ENCODE measurements at regions not wholly inside any gene's neighbourhood (a gene's known extent, or its start where the extent isn't known, plus 50 kb on each side); places are given as distances from the start of the nearest gene placed in this dataset.

GRCh38 chr4:144288011-144288903 is 147.7 kb upstream of the GYPA start:
- Mint-ChIP-seq H3K4me3 (no peak overlapping the region), H3K27ac (no peak overlapping the region)
- DNase-seq = no peak

DNA sequence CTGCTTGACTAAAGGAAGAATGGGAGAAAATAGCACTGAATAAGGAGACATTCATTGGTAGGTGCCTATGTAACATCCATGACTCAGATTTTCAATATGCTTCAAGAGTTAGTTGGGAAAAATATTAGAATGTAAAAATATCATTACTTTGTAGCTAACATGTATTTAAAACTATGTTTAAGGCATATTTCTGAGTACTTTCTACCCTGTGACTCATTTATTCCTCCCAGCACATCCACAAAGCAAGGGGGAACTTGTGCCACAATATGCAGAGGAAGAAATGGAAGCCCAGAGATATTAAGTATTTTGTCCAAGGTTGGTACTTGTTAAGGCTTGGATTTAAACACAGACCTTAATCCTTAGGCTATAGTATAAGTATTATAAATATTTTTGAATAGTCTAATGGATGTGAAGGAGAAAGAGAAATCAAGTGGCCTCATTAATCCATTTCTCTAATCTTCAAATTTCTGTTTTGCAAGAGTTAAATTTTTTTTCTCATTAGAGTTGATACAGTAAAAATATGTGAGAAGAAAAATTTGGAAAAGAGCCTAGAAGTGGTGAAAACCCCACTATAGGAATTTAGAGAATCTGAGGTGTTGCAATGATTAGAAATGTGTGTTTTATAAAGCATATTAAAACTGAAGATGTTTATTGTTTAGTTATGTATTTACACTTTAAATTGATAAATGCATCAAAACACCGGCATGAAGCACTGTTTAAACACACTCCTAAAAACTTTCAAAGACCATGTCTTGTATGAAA is 149.3 kb upstream of the GYPA start:
- H3K36me3 Mint-ChIP-seq = no peaks in the 10 kb centered on the region
- DNase-seq = no peak
- H3K27ac Mint-ChIP-seq = no peak overlapping the region
- no peaks in the 10 kb centered on the region for H3K4me1 Mint-ChIP-seq
- peaks cover 0 to 5% (median 0%) of the 10 kb centered on the region in 6 donors for H3K9me3 Mint-ChIP-seq
- H3K4me3 Mint-ChIP-seq = no peak overlapping the region
- peaks cover 0 to 2% (median 0%) of the 10 kb centered on the region in 3 donors for H3K27me3 Mint-ChIP-seq (ENCODE audit: low read depth in 3 of 3)

More at GRCh38 chr4:144288011-144288903, 147.7 kb upstream of the GYPA start:
- Mint-ChIP-seq H3K27me3 (ENCODE audit: low read depth in 3 of 3) (no peaks in the 10 kb centered on the region), H3K9me3 (peaks cover 0 to 7% (median under 1%) of the 10 kb centered on the region in 6 donors), H3K36me3 (no peaks in the 10 kb centered on the region), H3K4me1 (no peaks in the 10 kb centered on the region)

GRCh38 chr4:144291164-144291563 is 150.6 kb upstream of the GYPA start:
- H3K27me3 Mint-ChIP-seq (ENCODE audit: low read depth in 3 of 3) = peaks cover 0 to 2% (median 0%) of the 10 kb centered on the region in 3 donors
- H3K27ac Mint-ChIP-seq = no peak overlapping the region
- no peaks in the 10 kb centered on the region for H3K36me3 Mint-ChIP-seq
- H3K9me3 Mint-ChIP-seq = peaks cover 0 to 3% (median 0%) of the 10 kb centered on the region in 6 donors
- H3K4me3 Mint-ChIP-seq = no peak overlapping the region
- no peak for DNase-seq
- no peaks in the 10 kb centered on the region for H3K4me1 Mint-ChIP-seq

DNA sequence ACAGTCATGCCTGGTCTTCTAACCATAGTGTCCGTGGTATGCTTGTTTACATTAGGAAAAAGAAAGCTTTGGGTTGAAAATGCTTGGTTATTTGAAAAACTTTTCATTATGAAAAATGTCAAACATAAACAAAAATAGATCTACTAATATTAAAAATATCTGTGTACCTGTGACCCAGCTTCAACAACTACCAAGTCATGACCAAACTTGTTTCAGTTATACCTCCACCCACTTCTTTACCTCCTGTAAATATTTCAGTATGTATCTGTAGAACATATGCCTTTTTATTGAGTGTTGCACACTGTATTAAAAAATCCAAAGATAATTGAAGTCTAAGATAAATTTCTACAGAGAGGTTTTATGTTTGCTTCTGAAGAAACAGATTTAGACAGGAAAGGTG is 153.7 kb upstream of the GYPA start:
- peaks cover 0 to 2% (median 0%) of the 10 kb centered on the region in 3 donors for H3K27me3 Mint-ChIP-seq (ENCODE audit: low read depth in 3 of 3)
- DNase-seq = no peak
- no peak overlapping the region for H3K4me3 Mint-ChIP-seq
- H3K9me3 Mint-ChIP-seq = no peaks in the 10 kb centered on the region
- H3K36me3 Mint-ChIP-seq = no peaks in the 10 kb centered on the region
- H3K4me1 Mint-ChIP-seq = no peaks in the 10 kb centered on the region
- no peak overlapping the region for H3K27ac Mint-ChIP-seq

DNA sequence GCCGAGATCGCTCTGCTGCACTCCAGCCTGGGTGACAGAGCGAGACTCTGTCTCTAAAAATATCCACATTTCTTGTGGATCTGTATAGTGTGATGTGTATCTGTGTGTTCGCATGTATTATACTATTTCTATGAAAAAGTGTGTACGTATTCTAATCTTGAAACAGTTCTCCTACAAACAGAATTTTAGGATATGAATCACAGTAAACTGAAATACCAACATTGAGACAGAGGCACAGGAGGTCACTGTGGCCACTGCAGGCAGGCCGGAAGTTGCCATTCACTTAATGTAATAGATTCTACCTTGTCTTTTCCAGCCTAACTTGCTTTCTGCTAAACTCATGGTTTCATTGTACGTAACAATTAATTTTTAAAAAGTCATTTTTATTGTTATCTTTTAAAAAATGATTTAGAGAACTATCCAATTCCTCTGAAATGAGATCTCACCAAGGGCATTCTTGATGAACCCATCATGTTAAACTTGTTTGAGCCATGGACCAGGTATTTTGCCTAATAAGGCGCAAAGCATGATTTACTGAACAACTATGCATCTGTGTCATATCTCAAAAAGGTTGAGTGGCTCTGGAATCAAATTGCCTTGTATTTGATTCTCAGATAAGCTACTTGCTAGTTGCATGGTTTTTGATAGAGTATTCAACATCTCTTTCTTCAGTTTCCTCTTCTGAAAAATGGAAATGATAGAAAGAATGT is 154.9 kb upstream of the GYPA start:
- no peaks in the 10 kb centered on the region for H3K36me3 Mint-ChIP-seq
- H3K9me3 Mint-ChIP-seq = no peaks in the 10 kb centered on the region
- peaks cover 0 to 2% (median 0%) of the 10 kb centered on the region in 3 donors for H3K27me3 Mint-ChIP-seq (ENCODE audit: low read depth in 3 of 3)
- H3K4me1 Mint-ChIP-seq = no peaks in the 10 kb centered on the region
- no peak overlapping the region for H3K4me3 Mint-ChIP-seq
- no peak overlapping the region for H3K27ac Mint-ChIP-seq
- no peak for DNase-seq

DNA sequence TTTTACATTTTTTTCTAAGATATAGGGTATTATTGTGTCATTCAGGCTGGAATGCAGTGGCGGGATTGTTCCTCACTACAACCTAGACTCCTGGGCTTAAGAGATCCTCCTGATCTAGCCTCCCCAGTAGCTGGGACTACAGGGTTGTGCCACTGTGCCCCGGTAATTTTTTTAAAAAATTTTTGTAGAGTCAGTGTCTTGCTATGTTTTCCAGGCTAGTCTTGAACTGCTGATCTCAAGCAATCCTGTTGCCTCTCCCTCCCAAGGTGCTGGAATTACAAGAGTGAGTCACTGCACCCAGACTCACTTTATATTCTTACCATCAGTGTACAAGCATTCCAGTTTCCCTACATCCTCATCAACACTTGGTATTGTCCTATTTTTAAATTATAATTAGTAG is 156.4 kb upstream of the GYPA start:
- no peaks in the 10 kb centered on the region for H3K9me3 Mint-ChIP-seq
- no peak overlapping the region for H3K27ac Mint-ChIP-seq
- no peak overlapping the region for H3K4me3 Mint-ChIP-seq
- no peaks in the 10 kb centered on the region for H3K4me1 Mint-ChIP-seq
- DNase-seq = no peak
- peaks cover 0 to 2% (median 0%) of the 10 kb centered on the region in 3 donors for H3K27me3 Mint-ChIP-seq (ENCODE audit: low read depth in 3 of 3)
- H3K36me3 Mint-ChIP-seq = no peaks in the 10 kb centered on the region

DNA sequence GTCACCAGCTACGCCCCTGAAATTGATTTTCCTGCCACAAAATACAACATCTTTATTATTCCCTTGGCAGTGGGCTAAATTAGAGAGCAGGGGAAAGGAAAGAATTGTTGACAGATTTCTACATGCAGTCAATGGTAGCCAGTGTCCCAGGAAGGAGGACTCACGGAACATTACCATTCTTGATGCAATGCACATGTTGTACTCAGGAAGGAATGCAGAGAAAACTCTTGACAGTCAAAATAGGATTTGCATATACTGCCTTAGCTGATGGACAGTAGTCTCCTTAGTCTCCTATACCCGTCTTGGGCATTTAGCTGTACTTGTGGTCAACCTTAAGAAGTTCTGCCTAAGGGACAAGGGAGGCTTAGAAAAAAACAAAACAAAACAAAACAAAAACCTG is 158.0 kb upstream of the GYPA start:
- peaks cover 0 to 2% (median 0%) of the 10 kb centered on the region in 3 donors for H3K27me3 Mint-ChIP-seq (ENCODE audit: low read depth in 3 of 3)
- H3K4me1 Mint-ChIP-seq = no peaks in the 10 kb centered on the region
- H3K9me3 Mint-ChIP-seq = no peaks in the 10 kb centered on the region

GRCh38 chr4:144300616-144301015 is 160.1 kb upstream of the GYPA start:
- H3K27ac Mint-ChIP-seq = no peak overlapping the region
- no peak for DNase-seq
- H3K4me3 Mint-ChIP-seq = no peak overlapping the region
- no peaks in the 10 kb centered on the region for H3K36me3 Mint-ChIP-seq
- H3K27me3 Mint-ChIP-seq (ENCODE audit: low read depth in 3 of 3) = no peaks in the 10 kb centered on the region
- no peaks in the 10 kb centered on the region for H3K9me3 Mint-ChIP-seq
- no peaks in the 10 kb centered on the region for H3K4me1 Mint-ChIP-seq

More for the DNA sequence above, 158.0 kb upstream of the GYPA start:
- no peak overlapping the region for H3K4me3 Mint-ChIP-seq
- no peaks in the 10 kb centered on the region for H3K36me3 Mint-ChIP-seq
- no peak overlapping the region for H3K27ac Mint-ChIP-seq
- no peak for DNase-seq

DNA sequence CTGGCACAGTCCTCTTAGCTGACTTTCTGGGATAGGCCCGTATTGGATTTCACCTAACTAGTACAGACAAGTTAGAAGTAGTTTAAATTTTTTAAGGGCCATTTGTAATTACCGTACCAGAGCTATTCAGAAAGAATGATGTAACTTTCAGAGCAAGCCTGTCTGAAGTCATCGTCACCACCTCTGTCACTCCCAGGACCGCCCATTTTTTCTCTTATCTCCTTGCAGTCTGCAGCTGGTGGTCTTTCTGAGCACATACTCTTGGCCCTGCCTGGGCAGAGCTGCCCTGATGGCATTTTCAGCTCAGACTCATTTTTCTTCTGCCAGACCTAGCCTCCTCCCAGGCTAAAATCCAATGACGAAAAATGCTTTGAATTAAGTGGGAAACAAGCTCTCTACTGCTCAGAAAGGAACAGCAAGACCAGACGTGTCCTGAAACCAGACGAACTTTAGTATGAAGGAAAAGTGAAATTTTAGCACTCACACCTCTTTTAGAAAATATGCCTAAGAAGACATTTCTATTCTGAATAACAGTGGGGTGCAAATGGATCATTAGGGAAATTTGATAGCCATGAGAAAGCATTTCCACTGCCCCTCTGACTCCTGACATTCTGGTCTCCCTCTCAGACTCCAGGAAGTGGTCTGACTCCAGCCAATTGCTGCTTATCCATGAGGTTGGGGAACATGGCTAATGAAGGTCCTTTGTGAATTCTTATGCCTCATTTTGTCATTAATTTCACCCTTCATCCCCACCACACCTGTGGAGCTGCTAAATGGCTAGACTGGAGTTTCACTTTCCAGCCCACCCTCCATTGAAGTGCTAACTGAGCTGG is 162.4 kb upstream of the GYPA start:
- Mint-ChIP-seq H3K36me3 (no peaks in the 10 kb centered on the region), H3K4me3 (no peak overlapping the region), H3K4me1 (no peaks in the 10 kb centered on the region), H3K27me3 (ENCODE audit: low read depth in 3 of 3) (no peaks in the 10 kb centered on the region), H3K27ac (no peak overlapping the region), H3K9me3 (no peaks in the 10 kb centered on the region)
- no peak for DNase-seq

GRCh38 chr4:144304025-144304424 is 163.5 kb upstream of the GYPA start:
- no peaks in the 10 kb centered on the region for H3K4me1 Mint-ChIP-seq
- H3K27me3 Mint-ChIP-seq (ENCODE audit: low read depth in 3 of 3) = no peaks in the 10 kb centered on the region
- no peak overlapping the region for H3K27ac Mint-ChIP-seq
- no peak for DNase-seq
- peaks cover 0 to 6% (median 0%) of the 10 kb centered on the region in 6 donors for H3K9me3 Mint-ChIP-seq
- H3K36me3 Mint-ChIP-seq = no peaks in the 10 kb centered on the region
- no peak overlapping the region for H3K4me3 Mint-ChIP-seq

- Mint-ChIP-seq H3K27ac (no peak overlapping the region), H3K9me3 (peaks cover 17 to 37% (median 22%) of the 10 kb centered on the region in 6 donors), H3K36me3 (peaks cover 0 to 6% (median 4%) of the 10 kb centered on the region in 3 donors), H3K4me3 (no peak overlapping the region), H3K4me1 (no peaks in the 10 kb centered on the region), H3K27me3 (ENCODE audit: low read depth in 3 of 3) (peaks cover 2 to 5% (median 3%) of the 10 kb centered on the region in 3 donors)
- DNase-seq = no peak
These were observed 170.0 kb upstream of the GYPA start for GRCh38 chr4:144310535-144310934.

GRCh38 chr4:144313370-144313769 is 172.9 kb upstream of the GYPA start:
- H3K27ac Mint-ChIP-seq = no peak overlapping the region
- H3K4me3 Mint-ChIP-seq = no peak overlapping the region
- no peak for DNase-seq
- H3K4me1 Mint-ChIP-seq = no peaks in the 10 kb centered on the region
- H3K9me3 Mint-ChIP-seq = peaks cover 20 to 52% (median 26%) of the 10 kb centered on the region in 6 donors
- peaks cover 2 to 8% (median 3%) of the 10 kb centered on the region in 3 donors for H3K27me3 Mint-ChIP-seq (ENCODE audit: low read depth in 3 of 3)
- H3K36me3 Mint-ChIP-seq = peaks cover 0 to 12% (median 7%) of the 10 kb centered on the region in 3 donors

- H3K27me3 Mint-ChIP-seq (ENCODE audit: low read depth in 3 of 3) = peaks cover 1 to 6% (median 2%) of the 10 kb centered on the region in 3 donors
- H3K27ac Mint-ChIP-seq = no peak overlapping the region
- H3K4me3 Mint-ChIP-seq = no peak overlapping the region
- no peak for DNase-seq
- peaks cover 17 to 46% (median 22%) of the 10 kb centered on the region in 6 donors for H3K9me3 Mint-ChIP-seq
- H3K4me1 Mint-ChIP-seq = no peaks in the 10 kb centered on the region
- peaks cover 0 to 12% (median 7%) of the 10 kb centered on the region in 3 donors for H3K36me3 Mint-ChIP-seq
These were observed 176.4 kb upstream of the GYPA start for GRCh38 chr4:144316869-144317268.

All from immature natural killer cell (primary cell).